RWPE2 (cell line): ENCODE measurements at regions not wholly inside any gene's neighbourhood (a gene's known extent, or its start where the extent isn't known, plus 50 kb on each side); places are given as distances from the start of the nearest gene placed in this dataset.

Experiments
- ATAC-seq: fragments of 200-7000 bp; cut with Tn5 transposase; 3 replicates; pipeline ENCODE4 v1.9.1; 2021; ENCODE audit warnings: low read depth
- DNase-seq: peaks from one replicate; pipeline ENCODE4 v3.0.0-alpha.2; 2020; ENCODE audit warnings: low spot score
- H3K27ac ChIP-seq: fragments of 450-650 bp; 2 replicates; pipeline ENCODE4 v1.5.1; 2017; ENCODE audit warnings: mild to moderate bottlenecking; ENCODE audit not compliant: poor library complexity, severe bottlenecking
- H3K27me3 ChIP-seq: fragments of 250-450 bp; sonication (Bioruptor Pico); 2 replicates; pipeline ENCODE4 v1.5.1; 2021; ENCODE audit warnings: mild to moderate bottlenecking, moderate library complexity; ENCODE audit not compliant: insufficient read depth, poor library complexity, severe bottlenecking
- H3K36me3 ChIP-seq: fragments of 250-450 bp; sonication (Bioruptor Pico); 2 replicates; pipeline ENCODE4 v1.5.1; 2020; ENCODE audit warnings: low read depth, mild to moderate bottlenecking, moderate library complexity
- H3K4me1 ChIP-seq: fragments of 250-450 bp; sonication (Bioruptor Pico); 2 replicates; pipeline ENCODE4 v1.5.1; 2021; ENCODE audit warnings: mild to moderate bottlenecking, moderate library complexity; ENCODE audit not compliant: insufficient read depth, poor library complexity, severe bottlenecking
- H3K4me3 ChIP-seq: fragments of 250-450 bp; sonication (Bioruptor Pico); 2 replicates; pipeline ENCODE4 v1.5.1; 2021; ENCODE audit warnings: mild to moderate bottlenecking, moderate library complexity; ENCODE audit not compliant: severe bottlenecking
- H3K9me3 ChIP-seq: fragments of 250-450 bp; sonication (Bioruptor Pico); 2 replicates; pipeline ENCODE4 v1.5.1; 2021; ENCODE audit warnings: mild to moderate bottlenecking, moderate library complexity; ENCODE audit not compliant: severe bottlenecking
- CTCF ChIP-seq: fragments of 450-650 bp; IDR thresholded peaks from one replicate; pipeline ENCODE4 v1.5.1; 2017; ENCODE audit warnings: mild to moderate bottlenecking, moderate library complexity; ENCODE audit not compliant: poor library complexity, severe bottlenecking

DNA sequence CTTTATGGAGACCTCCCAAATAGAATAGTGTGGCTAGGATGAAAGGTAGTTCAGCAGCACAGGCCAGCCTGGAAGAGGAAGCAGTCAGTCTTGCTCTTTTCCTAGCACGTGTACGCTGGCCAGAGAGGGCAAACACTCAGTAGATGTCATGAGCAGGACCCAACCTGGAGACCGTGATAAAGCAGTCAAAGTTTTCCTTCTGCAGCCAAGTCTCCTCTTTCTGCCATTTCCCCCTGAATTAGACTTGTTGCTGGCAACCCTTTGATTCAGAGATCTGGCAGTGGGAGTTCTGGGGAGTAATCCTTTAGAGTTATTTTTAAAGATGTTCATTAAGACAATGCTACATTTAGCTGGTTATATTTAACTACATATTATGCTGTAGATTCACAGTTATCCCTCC is 183.7 kb downstream of the EXOC5 start:
- no peaks in the 10 kb centered on the region for H3K9me3 ChIP-seq
- H3K27ac ChIP-seq: no peak overlapping the region
- no peak overlapping the region for H3K4me3 ChIP-seq
- peaks cover 18% of the 10 kb centered on the region for H3K27me3 ChIP-seq
- no peak for DNase-seq
- H3K4me1 ChIP-seq: no peaks in the 10 kb centered on the region
- TF ChIP-seq CTCF: no peak
- H3K36me3 ChIP-seq: no peaks in the 10 kb centered on the region
- no peak for ATAC-seq

- Histone ChIP-seq H3K27me3 (peaks cover 24% of the 10 kb centered on the region), H3K36me3 (no peaks in the 10 kb centered on the region), H3K9me3 (no peaks in the 10 kb centered on the region), H3K4me1 (no peaks in the 10 kb centered on the region), H3K4me3 (no peak overlapping the region), H3K27ac (no peak overlapping the region)
- ATAC-seq (no peak), DNase-seq (no peak)
- no peak for TF ChIP-seq CTCF
Observed at GRCh38 chr14:57080691-57081090, 188.0 kb downstream of the EXOC5 start.

GRCh38 chr14:57078054-57078453 is 190.7 kb downstream of the EXOC5 start:
- no peak for DNase-seq
- peaks cover 29% of the 10 kb centered on the region for H3K27me3 ChIP-seq
- no peak overlapping the region for H3K27ac ChIP-seq
- no peaks in the 10 kb centered on the region for H3K9me3 ChIP-seq
- ATAC-seq: no peak
- no peak for TF ChIP-seq CTCF
- H3K36me3 ChIP-seq: no peaks in the 10 kb centered on the region
- H3K4me3 ChIP-seq: no peak overlapping the region
- no peaks in the 10 kb centered on the region for H3K4me1 ChIP-seq

GRCh38 chr14:57073986-57074385 is 194.7 kb downstream of the EXOC5 start:
- Histone ChIP-seq H3K4me1 (no peaks in the 10 kb centered on the region), H3K4me3 (no peak overlapping the region), H3K36me3 (no peaks in the 10 kb centered on the region), H3K9me3 (no peaks in the 10 kb centered on the region), H3K27me3 (peaks cover 36% of the 10 kb centered on the region), H3K27ac (no peak overlapping the region)
- ATAC-seq (no peak), DNase-seq (no peak)
- no peak for TF ChIP-seq CTCF

GRCh38 chr14:57071639-57072038 is 197.1 kb downstream of the EXOC5 start:
- DNase-seq (no peak), ATAC-seq (no peak)
- peaks cover 48% of the 10 kb centered on the region for H3K27me3 ChIP-seq
- no peak overlapping the region for H3K4me3 ChIP-seq
- H3K36me3 ChIP-seq: no peaks in the 10 kb centered on the region
- TF ChIP-seq CTCF: no peak
- no peaks in the 10 kb centered on the region for H3K4me1 ChIP-seq
- H3K9me3 ChIP-seq: no peaks in the 10 kb centered on the region
- H3K27ac ChIP-seq: no peak overlapping the region
